Endothelial cell (in vitro differentiated cells): ENCODE measurements at regions not wholly inside any gene's neighbourhood (a gene's known extent, or its start where the extent isn't known, plus 50 kb on each side); places are given as distances from the start of the nearest gene placed in this dataset.

Experiments used
- DNase-seq: peaks from one replicate; pipeline ENCODE4 v3.0.0; 2021; ENCODE audit warnings: low spot score
- H3K27ac Mint-ChIP-seq: one replicate; pipeline ENCODE4 v1.8.0; 2021; ENCODE audit warnings: mixed read lengths, inconsistent platforms; ENCODE audit not compliant: unreplicated experiment
- H3K27me3 Mint-ChIP-seq: one replicate; pipeline ENCODE4 v1.8.0; 2021; ENCODE audit warnings: mild to moderate bottlenecking, moderate library complexity, mixed read lengths, inconsistent platforms; ENCODE audit not compliant: unreplicated experiment
- H3K36me3 Mint-ChIP-seq: one replicate; pipeline ENCODE4 v1.8.0; 2021; ENCODE audit warnings: mild to moderate bottlenecking, low read depth, mixed read lengths, inconsistent platforms; ENCODE audit not compliant: unreplicated experiment
- H3K4me1 Mint-ChIP-seq: one replicate; pipeline ENCODE4 v1.8.0; 2021; ENCODE audit warnings: mild to moderate bottlenecking, mixed read lengths, inconsistent platforms; ENCODE audit not compliant: unreplicated experiment
- H3K4me3 Mint-ChIP-seq: one replicate; pipeline ENCODE4 v1.8.0; 2021; ENCODE audit warnings: mild to moderate bottlenecking, mixed read lengths, inconsistent platforms; ENCODE audit not compliant: unreplicated experiment
- H3K9me3 Mint-ChIP-seq: one replicate; pipeline ENCODE4 v1.8.0; 2021; ENCODE audit warnings: mixed read lengths, inconsistent platforms; ENCODE audit not compliant: unreplicated experiment
- TF ChIP-seq, protein P1 (sequence below): fragments of 200-600 bp; sonication (generic); IDR thresholded peaks from one replicate; pipeline ENCODE4 v1.5.0; 2021; ENCODE audit warnings: antibody characterized with exemption; ENCODE audit not compliant: unreplicated experiment

DNA sequence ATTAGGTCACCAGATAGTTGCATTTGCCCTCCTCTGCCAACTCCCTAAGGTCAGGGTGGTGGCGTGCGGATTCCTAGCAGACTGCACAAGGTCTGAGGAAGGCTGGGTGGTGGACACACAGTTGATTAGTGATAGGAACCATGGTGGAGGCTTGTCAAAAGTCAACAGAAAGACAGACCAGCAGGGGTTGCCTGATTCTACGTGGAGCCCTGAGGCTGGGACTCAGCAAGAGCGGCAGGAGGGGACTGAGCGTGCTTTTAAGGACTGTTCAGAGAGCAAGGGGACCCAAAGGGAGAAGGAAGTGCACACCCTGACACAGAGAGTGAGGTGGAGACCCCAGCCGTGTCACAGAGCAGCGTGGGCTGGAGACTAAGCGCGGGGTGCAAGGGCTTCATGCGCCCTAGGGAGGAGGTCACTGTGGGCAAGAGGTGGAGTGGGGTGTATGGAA is 513.2 kb downstream of the RNF144A start:
- DNase-seq = peak; percentile 18
- H3K27ac Mint-ChIP-seq = no peak overlapping the region
- peak overlapping the region; percentile 48 for H3K4me3 Mint-ChIP-seq
- TF ChIP-seq, protein P1, sequence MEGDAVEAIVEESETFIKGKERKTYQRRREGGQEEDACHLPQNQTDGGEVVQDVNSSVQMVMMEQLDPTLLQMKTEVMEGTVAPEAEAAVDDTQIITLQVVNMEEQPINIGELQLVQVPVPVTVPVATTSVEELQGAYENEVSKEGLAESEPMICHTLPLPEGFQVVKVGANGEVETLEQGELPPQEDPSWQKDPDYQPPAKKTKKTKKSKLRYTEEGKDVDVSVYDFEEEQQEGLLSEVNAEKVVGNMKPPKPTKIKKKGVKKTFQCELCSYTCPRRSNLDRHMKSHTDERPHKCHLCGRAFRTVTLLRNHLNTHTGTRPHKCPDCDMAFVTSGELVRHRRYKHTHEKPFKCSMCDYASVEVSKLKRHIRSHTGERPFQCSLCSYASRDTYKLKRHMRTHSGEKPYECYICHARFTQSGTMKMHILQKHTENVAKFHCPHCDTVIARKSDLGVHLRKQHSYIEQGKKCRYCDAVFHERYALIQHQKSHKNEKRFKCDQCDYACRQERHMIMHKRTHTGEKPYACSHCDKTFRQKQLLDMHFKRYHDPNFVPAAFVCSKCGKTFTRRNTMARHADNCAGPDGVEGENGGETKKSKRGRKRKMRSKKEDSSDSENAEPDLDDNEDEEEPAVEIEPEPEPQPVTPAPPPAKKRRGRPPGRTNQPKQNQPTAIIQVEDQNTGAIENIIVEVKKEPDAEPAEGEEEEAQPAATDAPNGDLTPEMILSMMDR = no peak
- peaks cover 3% of the 10 kb centered on the region for H3K36me3 Mint-ChIP-seq
- peaks cover 4% of the 10 kb centered on the region for H3K9me3 Mint-ChIP-seq
- peaks cover 1% of the 10 kb centered on the region for H3K27me3 Mint-ChIP-seq
- peaks cover 6% of the 10 kb centered on the region for H3K4me1 Mint-ChIP-seq

DNA sequence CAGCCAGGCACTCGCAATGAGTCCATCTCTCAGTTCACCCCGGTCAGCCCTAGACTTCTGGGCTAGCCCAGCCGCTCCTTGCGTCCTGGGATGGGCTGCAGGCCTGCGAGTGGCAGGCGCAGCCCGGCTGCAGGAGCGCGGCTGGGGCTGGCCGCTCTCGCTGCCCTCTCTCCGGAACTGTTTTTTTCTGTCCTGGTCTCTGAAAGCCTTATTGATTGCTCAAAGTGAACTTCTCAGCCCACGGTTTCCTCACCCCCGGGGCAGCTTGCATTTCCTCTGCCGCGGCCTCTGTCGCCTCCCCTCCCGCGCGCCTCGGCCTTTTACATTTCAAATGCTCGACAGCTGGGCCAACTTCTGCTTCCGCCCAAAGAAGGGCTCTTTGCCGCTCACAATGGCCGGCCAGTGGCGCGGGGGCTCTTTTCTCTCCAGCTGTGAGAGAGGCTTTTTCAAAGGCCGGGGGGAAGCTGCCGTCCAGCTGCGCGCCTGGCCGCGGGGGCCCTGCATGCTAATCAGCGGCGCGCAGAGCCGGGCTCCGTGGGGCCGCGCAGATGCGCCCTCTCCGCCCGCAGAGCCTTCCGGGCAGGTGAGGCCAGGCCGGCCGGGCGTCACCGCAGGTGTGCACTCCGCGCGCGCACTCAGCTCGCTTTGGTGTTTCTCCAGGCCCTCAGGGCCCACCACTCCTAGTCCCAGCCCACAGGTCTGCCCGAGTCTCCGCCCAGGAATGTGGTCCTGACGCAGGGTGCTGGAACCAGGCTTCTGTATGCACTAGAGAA is 513.8 kb downstream of the RNF144A start:
- TF ChIP-seq, protein P1 = no peak
- Mint-ChIP-seq H3K4me3 (peak overlapping the region; percentile 22), H3K9me3 (peaks cover 4% of the 10 kb centered on the region), H3K27ac (no peak overlapping the region), H3K36me3 (peaks cover 3% of the 10 kb centered on the region), H3K4me1 (peaks cover 6% of the 10 kb centered on the region), H3K27me3 (peaks cover 1% of the 10 kb centered on the region)
- peak; percentile 46 for DNase-seq

DNA sequence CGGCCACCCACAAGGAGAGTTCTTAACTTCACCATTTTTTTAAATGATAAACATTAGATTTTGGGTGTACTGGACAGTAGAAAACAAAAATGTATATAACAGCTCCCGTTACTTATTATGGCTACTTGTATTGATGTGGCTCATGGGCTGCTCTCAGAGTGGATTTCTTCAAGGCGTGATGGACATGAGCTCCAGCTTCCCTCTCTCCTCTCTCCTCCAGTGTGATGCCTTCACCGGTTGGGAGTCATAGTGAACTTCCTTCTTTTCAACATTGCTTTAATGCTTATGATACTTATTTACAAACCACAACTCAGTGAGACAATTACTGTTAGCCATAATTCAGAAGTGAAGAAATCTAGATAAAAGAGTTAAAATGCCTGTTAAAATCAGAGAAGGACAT is 515.2 kb downstream of the RNF144A start:
- Mint-ChIP-seq H3K27ac (no peak overlapping the region), H3K9me3 (peaks cover 4% of the 10 kb centered on the region), H3K36me3 (peaks cover 3% of the 10 kb centered on the region), H3K4me1 (peaks cover 6% of the 10 kb centered on the region), H3K27me3 (peaks cover 1% of the 10 kb centered on the region), H3K4me3 (no peak overlapping the region)
- DNase-seq = no peak
- TF ChIP-seq, protein P1 = no peak

DNA sequence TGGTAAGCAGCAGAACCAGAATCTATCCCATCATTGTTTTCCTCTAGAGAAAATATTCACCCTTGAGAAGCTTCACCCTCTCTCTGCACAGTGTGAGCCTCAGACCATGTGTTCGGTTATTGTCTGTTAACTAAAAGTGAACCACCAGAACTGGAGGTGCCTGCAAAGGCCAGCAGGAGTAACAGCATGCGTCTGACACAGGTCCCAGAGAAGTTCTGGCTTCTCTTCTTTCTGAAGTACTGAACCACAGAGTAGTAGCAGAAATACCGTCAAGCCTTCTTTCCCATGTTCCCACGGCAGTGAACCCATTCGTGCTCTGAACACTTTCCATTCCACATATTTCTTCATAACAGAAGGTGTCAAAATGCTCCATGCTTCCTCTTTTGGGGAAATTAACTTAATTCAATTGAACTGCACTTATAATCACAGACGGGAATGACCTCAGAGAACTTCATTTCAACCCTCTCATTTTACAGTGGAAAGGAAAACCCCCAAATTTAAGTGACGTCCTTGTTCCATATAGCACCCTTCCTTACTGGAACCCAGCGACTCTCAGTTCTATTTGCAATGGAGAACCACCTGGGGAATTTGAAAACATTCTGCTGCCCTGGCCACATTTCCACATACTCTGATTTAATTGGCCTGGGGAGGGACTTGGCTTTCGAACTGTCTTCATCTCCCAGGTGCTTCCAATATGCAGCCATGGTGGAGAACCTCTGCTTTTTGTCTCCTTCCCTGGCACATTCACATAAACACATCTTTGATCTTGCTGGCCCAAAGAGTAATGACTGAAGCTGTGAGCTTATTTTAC is 519.1 kb downstream of the RNF144A start:
- no peak overlapping the region for H3K27ac Mint-ChIP-seq
- H3K27me3 Mint-ChIP-seq = peaks cover 1% of the 10 kb centered on the region
- H3K9me3 Mint-ChIP-seq = peaks cover 4% of the 10 kb centered on the region
- H3K4me3 Mint-ChIP-seq = no peak overlapping the region
- H3K4me1 Mint-ChIP-seq = no peaks in the 10 kb centered on the region
- TF ChIP-seq, protein P1 = no peak
- DNase-seq = no peak
- peaks cover 3% of the 10 kb centered on the region for H3K36me3 Mint-ChIP-seq

DNA sequence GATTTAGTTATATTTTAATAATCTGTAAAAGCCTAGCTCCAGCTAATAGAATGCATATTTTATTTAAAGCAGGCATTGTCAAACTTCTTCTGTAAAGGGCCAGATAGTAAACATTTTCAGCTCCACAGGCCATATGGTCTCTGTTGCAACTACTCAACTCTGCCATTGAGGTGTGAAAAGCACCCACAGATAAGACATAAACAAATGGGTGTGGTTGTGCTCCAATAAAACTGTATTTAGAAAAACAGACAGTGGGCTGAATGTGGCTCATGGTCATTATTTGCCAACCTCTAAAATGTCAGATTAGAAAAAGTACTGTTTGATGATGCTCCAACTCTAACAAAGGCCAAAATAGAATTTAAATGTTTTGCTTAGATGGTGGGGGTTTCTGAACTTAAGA is 519.9 kb downstream of the RNF144A start:
- peaks cover 1% of the 10 kb centered on the region for H3K27me3 Mint-ChIP-seq
- H3K36me3 Mint-ChIP-seq = peaks cover 3% of the 10 kb centered on the region
- no peak overlapping the region for H3K4me3 Mint-ChIP-seq
- H3K9me3 Mint-ChIP-seq = peaks cover 4% of the 10 kb centered on the region
- DNase-seq = no peak
- no peaks in the 10 kb centered on the region for H3K4me1 Mint-ChIP-seq
- TF ChIP-seq, protein P1 = no peak
- H3K27ac Mint-ChIP-seq = no peak overlapping the region
